Gastroesophageal sphincter (tissue), 4 donors: ENCODE measurements at regions not wholly inside any gene's neighbourhood (a gene's known extent, or its start where the extent isn't known, plus 50 kb on each side); places are given as distances from the start of the nearest gene placed in this dataset.

Source experiments
- ATAC-seq: fragments of 150-250 bp; one replicate; pipeline ENCODE4 v1.9.1; 2016; ENCODE audit warnings: mild to moderate bottlenecking, moderate library complexity
- H3K27ac ChIP-seq, 4 donors: fragments of 200-600 bp; sonication (generic) in 3 of 4; 1 replicate in 3 of 4; 2 replicates in 1 of 4; pipeline ENCODE4 v1.5.1; 2016 to 2019
- H3K27me3 ChIP-seq: fragments of 200-600 bp; sonication (generic); one replicate; pipeline ENCODE4 v1.5.1; 2019
- H3K36me3 ChIP-seq, 2 donors: fragments of 200-600 bp; sonication (generic); one replicate each; pipeline ENCODE4 v1.5.1; 2019; ENCODE audit warnings: control low read depth in 1 of 2
- H3K4me1 ChIP-seq, 3 donors: fragments of 200-600 bp; sonication (generic); 1 replicate in 2 of 3; 2 replicates in 1 of 3; pipeline ENCODE4 v1.5.1; 2016 to 2019; ENCODE audit warnings: control low read depth in 2 of 3
- H3K4me3 ChIP-seq, 2 donors: fragments of 200-600 bp; sonication (generic); one replicate each; pipeline ENCODE4 v1.5.1; 2019; ENCODE audit warnings: mild to moderate bottlenecking in 1 of 2, moderate library complexity in 1 of 2
- H3K9me3 ChIP-seq, 3 donors: fragments of 200-600 bp; sonication (generic); one replicate each; pipeline ENCODE4 v1.5.1; 2017 to 2019; ENCODE audit warnings: control low read depth in 2 of 3
- CTCF ChIP-seq, 4 experiments: fragments of 200-600 bp in 2 of 4; fragments of 450-650 bp in 2 of 4; sonication (generic) in 1 of 4; IDR thresholded peaks; one replicate each; pipeline ENCODE4 v1.5.1; 2017 to 2019; ENCODE audit warnings: antibody characterized with exemption in 4 of 4, mild to moderate bottlenecking in 2 of 4, moderate library complexity in 2 of 4
- EP300 ChIP-seq: sonication (generic); formaldehyde crosslinking; IDR thresholded peaks from one replicate; pipeline ENCODE4 v1.6.1; 2017; ENCODE audit warnings: antibody characterized with exemption, mild to moderate bottlenecking
- POLR2A ChIP-seq, 2 donors: fragments of 450-650 bp; IDR thresholded peaks; one replicate each; pipeline ENCODE4 v1.6.1; 2017; ENCODE audit warnings: antibody characterized with exemption in 2 of 2, mild to moderate bottlenecking in 2 of 2, moderate library complexity in 1 of 2
- POLR2AphosphoS5 ChIP-seq: sonication (generic); formaldehyde crosslinking; IDR thresholded peaks from one replicate; pipeline ENCODE4 v1.6.1; 2017; ENCODE audit warnings: antibody characterized with exemption
- WGBS, 2 donors: methylation state at CpG; one replicate each; pipeline ENCODE4 v1.1.5; 2018; ENCODE audit warnings: low coverage in 1 of 2; 5-methylcytosine and 5-hydroxymethylcytosine counted together

GRCh38 chr4:146061610-146062334, 113.7 kb upstream of the LSM6 start:
- Histone ChIP-seq H3K27ac (no peak overlapping the region), H3K36me3 (no peaks in the 10 kb centered on the region), H3K4me1 (no peaks in the 10 kb centered on the region), H3K4me3 (no peak overlapping the region), H3K9me3 (no peaks in the 10 kb centered on the region), H3K27me3 (peaks cover 6% of the 10 kb centered on the region)
- 70 to 76% methylated on average over 2 to 4 of the region's 4 CpGs for WGBS, 2 donors
- TF ChIP-seq EP300: no peak
- TF ChIP-seq CTCF (IDR thresholded peaks at IDR 0.05): no peak
- no peak for TF ChIP-seq POLR2AphosphoS5
- no peak for TF ChIP-seq POLR2A (IDR thresholded peaks at IDR 0.05)
- no peak for ATAC-seq

- Histone ChIP-seq H3K9me3 (no peaks in the 10 kb centered on the region), H3K4me3 (no peak overlapping the region), H3K36me3 (no peaks in the 10 kb centered on the region), H3K27me3 (peaks cover 6% of the 10 kb centered on the region), H3K4me1 (no peaks in the 10 kb centered on the region), H3K27ac (no peak overlapping the region)
- ATAC-seq: no peak
- TF ChIP-seq POLR2A (IDR thresholded peaks at IDR 0.05) (no peak), EP300 (no peak), POLR2AphosphoS5 (no peak), CTCF (IDR thresholded peaks at IDR 0.05) (no peak)
- 57 to 66% methylated on average over 3 of the region's 3 CpGs for WGBS, 2 donors
Observed at GRCh38 chr4:146059865-146060264, 115.7 kb upstream of the LSM6 start.

- Histone ChIP-seq H3K4me3 (no peak overlapping the region), H3K27me3 (peaks cover 6% of the 10 kb centered on the region), H3K9me3 (no peaks in the 10 kb centered on the region), H3K4me1 (no peaks in the 10 kb centered on the region), H3K36me3 (no peaks in the 10 kb centered on the region), H3K27ac (no peak overlapping the region)
- TF ChIP-seq EP300: no peak
- no peak for TF ChIP-seq POLR2AphosphoS5
- TF ChIP-seq CTCF (IDR thresholded peaks at IDR 0.05): no peak
- TF ChIP-seq POLR2A (IDR thresholded peaks at IDR 0.05): no peak
- WGBS, 2 donors: 90% methylated on average over 1 of the region's 1 CpG; no CpG with 5 or more reads in 1 of the 2 donors
- ATAC-seq: no peak
Observed at GRCh38 chr4:146059151-146059550, 116.4 kb upstream of the LSM6 start.

DNA sequence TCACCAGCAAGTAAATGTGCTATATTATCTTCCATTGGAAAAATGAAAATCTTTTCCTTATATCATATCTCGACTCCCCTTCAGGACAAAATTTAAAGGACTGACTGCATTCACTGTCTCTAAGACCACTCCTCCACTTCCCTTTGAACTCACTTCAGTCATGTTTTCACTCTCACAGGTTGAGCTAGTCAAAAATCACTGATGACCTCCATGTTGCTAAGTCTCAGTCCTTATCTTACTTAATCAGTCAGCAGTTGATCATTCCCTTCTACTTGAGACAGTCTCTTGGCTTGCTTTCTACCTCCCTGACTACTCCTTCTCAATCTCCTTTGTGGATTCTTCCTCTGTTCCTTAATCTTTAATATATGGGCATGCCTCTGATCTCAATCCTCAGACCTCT, 117.0 kb upstream of the LSM6 start:
- ATAC-seq: no peak
- no peak overlapping the region for H3K4me3 ChIP-seq
- no peaks in the 10 kb centered on the region for H3K4me1 ChIP-seq
- H3K27ac ChIP-seq: no peak overlapping the region
- H3K36me3 ChIP-seq: no peaks in the 10 kb centered on the region
- no peaks in the 10 kb centered on the region for H3K9me3 ChIP-seq
- no peak for TF ChIP-seq EP300
- no peak for TF ChIP-seq POLR2A (IDR thresholded peaks at IDR 0.05)
- no peak for TF ChIP-seq CTCF (IDR thresholded peaks at IDR 0.05)
- TF ChIP-seq POLR2AphosphoS5: no peak
- peaks cover 6% of the 10 kb centered on the region for H3K27me3 ChIP-seq
- 77 to 80% methylated on average over 1 of the region's 1 CpG for WGBS, 2 donors

DNA sequence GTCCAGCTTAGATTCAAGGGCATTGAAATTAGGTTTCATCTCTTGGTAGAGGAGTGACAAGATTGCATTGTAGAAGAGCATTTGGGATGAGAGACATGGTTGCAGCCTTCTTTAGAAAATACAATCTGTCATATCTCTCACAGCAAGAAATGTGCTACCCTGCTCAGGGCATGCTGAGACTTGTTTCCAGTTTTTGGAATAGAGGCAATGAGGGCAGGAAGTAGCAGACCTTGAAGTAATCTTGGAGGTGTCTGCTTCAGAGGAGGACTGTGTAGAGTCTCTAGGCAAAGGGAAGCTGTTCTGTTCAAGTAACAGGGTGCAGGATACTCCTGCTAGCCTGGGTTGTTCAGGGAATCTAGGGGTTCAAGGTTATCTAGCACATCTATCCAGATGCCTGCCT, 116.1 kb upstream of the ZNF827 start:
- Histone ChIP-seq H3K27ac (no peak overlapping the region), H3K9me3 (no peaks in the 10 kb centered on the region), H3K27me3 (peaks cover 6% of the 10 kb centered on the region), H3K4me1 (no peaks in the 10 kb centered on the region), H3K36me3 (no peaks in the 10 kb centered on the region), H3K4me3 (no peak overlapping the region)
- no peak for ATAC-seq
- TF ChIP-seq POLR2A (IDR thresholded peaks at IDR 0.05) (no peak), POLR2AphosphoS5 (no peak), CTCF (IDR thresholded peaks at IDR 0.05) (no peak), EP300 (no peak)
